Posterior vena cava (tissue), 2 donors: ENCODE measurements at regions not wholly inside any gene's neighbourhood (a gene's known extent, or its start where the extent isn't known, plus 50 kb on each side); places are given as distances from the start of the nearest gene placed in this dataset.

Experiments used
- DNase-seq: peaks from one replicate; pipeline ENCODE4 v3.0.0-alpha.2; 2020; ENCODE audit warnings: low spot score
- intact Hi-C, 2 donors: fragments of 100-400 bp; cut with DNase I; formaldehyde crosslinking; loops; one replicate each; pipeline versions ENCODE4 v1.14.1 to v1.14.2; 2022 to 2023
- donor health status: DM: yes; HTN: yes; CAD: no.
- donor health status: DM: yes; HTN: yes; CAD: no.

DNA sequence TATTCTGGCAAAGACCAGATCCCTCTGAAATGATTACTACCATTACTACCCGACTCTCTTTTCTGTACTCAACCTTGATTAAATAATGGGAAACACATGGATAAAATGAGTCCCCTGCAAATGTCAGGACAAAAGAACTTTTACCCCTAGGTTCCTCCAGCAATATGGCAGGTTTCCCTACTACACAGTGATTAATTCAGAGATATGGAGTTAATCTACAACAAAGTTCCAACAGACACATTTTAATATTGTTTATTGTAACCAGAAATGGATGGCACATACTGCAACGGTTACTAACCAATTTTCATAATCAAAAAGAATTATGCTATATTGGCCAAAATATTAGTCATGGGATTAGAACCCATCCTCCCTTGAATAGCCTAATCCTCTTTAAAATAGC lies 294.8 kb downstream of the ATPSCKMT start:
- no peak for DNase-seq
- intact Hi-C loops, result no loop called here

DNA sequence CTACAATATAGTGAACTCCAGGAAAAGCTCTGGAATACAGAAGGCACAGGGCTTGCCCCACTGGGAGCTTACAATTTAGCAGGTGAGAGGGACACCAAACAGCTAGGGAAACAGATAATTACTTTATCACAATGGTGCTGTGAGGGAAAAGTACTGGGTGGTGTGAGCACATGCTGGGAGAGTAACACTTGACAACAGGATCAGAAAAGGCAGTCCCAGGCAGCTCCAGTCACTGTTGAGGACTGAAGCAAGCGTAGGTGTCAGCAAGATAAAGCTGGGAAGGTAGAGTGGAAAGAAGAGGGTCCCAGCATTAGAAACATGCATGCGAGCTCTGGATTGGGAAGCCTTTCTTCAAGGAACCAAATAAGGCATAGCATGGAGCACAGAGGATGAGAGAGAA lies 296.0 kb downstream of the ATPSCKMT start:
- no peak for DNase-seq
- intact Hi-C loops, result no loop called here

- intact Hi-C loops, result no loop called here
- DNase-seq, result no peak
Measured at GRCh38 chr5:9951865-9952516, 297.7 kb downstream of the ATPSCKMT start.

DNA sequence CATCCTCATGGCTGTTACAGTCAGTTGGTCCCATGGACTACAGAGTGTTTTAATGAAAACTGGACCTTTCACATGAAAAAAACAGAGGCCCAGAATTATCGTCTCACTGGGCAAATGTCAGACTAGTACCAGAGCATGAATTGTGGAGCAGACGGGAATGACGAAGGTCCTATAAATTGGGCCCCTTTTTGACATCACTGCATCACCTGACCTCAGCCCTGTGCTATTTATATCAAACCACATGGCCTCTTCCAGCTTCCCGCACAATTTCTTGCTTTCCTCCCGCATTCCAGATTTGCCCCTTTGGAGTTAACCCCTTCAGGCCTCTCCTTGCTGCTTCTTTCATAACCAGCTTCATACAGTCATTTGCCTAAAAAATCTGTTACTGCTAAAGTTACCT lies 301.7 kb downstream of the ATPSCKMT start:
- intact Hi-C loops, result no loop called here
- DNase-seq, result no peak

GRCh38 chr5:9947225-9947714 lies 302.4 kb downstream of the ATPSCKMT start:
- DNase-seq, result no peak
- intact Hi-C loops, result no loop called here

GRCh38 chr5:9932770-9933169 lies 302.6 kb upstream of the TAS2R1 start:
- intact Hi-C loops, result no loop called here
- DNase-seq, result no peak

GRCh38 chr5:9930156-9930555 lies 300.0 kb upstream of the TAS2R1 start:
- intact Hi-C loops, result no loop called here
- DNase-seq, result no peak

DNA sequence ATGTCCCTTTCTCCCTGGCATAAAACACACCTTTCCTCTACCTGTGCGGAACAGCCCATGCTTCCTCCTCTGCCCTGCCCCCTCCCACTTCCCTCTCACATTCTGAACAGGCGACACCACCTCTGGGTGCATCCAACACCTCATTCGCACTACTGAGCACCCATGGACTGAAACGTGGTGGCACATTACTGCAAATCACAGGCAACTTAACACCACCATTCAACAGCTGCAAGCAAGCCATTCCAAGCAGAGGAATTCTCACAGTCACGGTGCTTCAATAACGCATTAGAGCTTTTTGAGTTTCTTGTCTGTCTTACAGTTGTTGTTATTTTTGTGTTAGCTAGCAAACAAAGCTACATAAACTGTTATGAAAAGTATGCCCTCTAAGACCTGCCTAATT lies 298.2 kb upstream of the TAS2R1 start:
- intact Hi-C loops, result no loop called here
- no peak for DNase-seq

- intact Hi-C loops, result loop anchor here in 1 of 2 donors (2.0 kb wide), 1 partner anchor 41 kb away; no protein-coding TSS in a partner anchor
- DNase-seq, result no peak
Measured at GRCh38 chr5:9927521-9927997, 297.4 kb upstream of the TAS2R1 start.

DNA sequence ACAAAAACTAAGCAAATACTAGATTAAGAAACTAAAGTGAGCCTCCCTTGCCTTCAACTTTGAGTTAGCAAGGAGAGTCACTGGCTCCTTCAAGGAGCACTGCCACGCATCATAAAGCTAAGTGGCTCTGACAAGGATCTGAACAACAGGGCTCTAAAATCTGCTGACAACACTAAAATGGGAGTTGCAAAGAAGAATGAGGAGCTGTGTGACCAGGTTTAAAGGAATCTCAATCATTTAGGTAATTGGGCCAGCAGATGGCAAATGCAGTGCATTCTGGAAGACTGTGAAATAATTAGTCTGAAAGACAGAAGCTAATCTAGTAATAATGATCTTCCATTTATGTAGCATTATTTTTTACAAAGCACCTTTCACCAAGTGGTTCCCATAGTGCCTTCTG lies 297.0 kb upstream of the TAS2R1 start:
- DNase-seq, result no peak
- intact Hi-C loops, result loop anchor here in 1 of 2 donors (2.0 kb wide), 1 partner anchor 40 kb away; no protein-coding TSS in a partner anchor

DNA sequence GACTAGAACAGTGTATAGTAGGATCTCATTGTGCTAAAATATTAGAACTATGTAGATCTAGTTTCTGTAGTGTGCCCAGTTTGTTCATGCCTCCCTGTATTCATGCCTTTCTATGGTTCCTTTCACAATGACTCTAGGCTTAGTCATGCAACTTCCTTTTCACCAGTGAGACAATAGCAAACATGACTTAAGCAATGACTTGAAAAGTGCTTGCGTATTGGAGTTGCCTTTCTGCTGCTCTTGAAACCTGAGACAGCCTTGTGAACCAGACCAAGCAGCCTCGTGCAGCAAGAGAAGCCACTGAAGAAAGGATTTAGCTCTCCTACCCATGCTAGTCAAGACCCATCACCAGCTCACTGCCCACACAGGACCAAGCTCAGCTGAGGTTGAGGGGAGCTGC lies 294.5 kb upstream of the TAS2R1 start:
- no peak for DNase-seq

DNA sequence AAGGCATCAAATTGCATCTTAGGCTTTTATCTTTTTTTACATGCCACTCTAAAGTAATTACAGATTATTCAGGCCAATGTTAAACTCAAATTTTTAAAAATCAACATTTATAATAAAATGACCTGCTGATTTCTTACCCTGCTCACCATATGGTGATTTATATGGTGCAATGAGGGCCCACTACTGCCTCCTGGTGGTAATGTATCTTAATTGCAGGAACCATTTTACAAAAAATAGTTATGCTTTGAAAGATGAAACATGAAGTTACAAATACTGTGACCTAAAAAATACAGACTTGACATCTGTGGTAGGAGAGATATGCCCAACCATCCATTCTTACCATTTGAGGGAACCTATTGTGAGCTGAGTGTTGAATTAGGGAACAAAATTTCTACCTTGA lies 292.6 kb upstream of the TAS2R1 start:
- no peak for DNase-seq
- intact Hi-C loops, result no loop called here

More for the DNA sequence above, 294.5 kb upstream of the TAS2R1 start:
- intact Hi-C loops, result no loop called here

DNA sequence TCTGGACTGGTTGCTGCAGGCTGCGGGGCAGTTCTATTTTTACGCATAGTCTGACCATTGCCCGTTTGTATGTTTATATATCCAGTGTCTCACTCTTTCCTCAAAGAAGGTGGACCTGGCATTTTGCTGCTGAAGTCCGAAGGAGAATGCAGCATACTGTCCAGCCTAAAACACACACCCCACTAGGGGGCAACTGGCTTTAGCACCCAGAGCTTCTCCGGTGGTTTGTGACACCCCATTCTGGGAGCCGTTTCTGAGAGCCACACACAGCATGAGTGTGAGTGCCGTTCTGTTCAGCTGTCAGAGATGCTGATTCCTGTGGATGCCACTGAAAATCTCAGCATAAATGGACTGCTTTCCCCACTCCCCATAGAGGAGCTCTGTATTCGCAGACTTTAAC lies 290.5 kb upstream of the TAS2R1 start:
- intact Hi-C loops, result no loop called here
- no peak for DNase-seq

GRCh38 chr5:9919306-9920030 lies 289.3 kb upstream of the TAS2R1 start:
- DNase-seq, result no peak
- intact Hi-C loops, result no loop called here

DNA sequence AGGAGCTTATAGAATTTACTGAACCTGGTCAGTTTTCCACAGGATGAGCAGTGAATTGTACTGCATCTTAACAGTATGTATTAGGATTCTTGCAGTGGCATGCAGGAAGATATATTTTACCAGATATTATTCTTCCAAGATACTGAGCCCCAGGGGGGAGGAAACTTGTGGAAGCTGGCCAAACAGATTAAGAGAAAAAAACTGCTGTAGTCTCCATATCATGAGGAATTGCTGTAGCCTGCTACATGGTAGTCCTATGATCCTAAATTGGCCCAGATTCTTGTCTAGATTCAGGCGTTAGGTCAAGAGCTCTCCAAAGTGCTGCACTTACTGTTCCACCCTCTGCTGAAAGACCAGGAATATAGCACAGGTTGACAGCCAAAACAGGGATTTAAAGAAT lies 275.5 kb upstream of the TAS2R1 start:
- DNase-seq, result no peak

DNA sequence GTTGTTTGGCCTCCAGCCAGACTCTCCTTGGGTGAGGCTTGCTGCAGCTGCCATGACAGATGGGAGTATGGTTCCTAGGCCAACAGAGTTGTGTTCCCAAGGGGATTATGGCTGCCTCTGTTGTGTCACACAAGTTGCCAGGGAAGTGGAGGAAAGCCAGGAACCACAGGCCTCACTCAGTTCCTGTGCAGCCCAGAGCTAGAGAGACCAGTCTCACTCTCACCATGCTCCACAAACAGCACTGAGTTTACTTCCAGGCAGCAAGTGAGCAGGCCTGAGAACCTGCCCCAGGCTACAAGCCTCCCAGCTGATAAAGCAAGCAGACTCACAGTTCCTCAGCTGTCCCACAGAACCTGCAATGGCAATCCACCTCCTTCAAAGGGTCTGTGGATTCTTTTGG lies 273.6 kb upstream of the TAS2R1 start:
- intact Hi-C loops, result no loop called here
- no peak for DNase-seq

More for the DNA sequence above, 275.5 kb upstream of the TAS2R1 start:
- intact Hi-C loops, result no loop called here

DNA sequence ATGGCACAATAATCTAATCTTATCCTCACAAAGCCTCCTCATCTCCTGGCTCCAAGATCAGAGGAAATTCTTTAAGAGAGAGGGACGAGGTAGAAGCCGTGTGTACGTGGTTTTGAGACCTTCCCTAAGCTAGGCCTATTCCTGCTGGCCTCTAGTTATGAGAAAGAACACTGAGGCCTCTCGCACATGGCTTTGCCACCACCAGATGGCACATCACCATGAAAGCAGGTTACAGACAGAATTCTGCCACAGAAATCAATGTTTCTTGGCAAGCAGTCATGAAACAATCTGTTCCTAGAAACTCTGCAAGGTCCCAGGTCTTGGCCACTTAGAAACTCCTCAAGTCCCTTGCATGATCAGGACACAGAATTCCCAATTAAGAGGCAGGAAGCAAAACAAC lies 268.2 kb upstream of the TAS2R1 start:
- intact Hi-C loops, result no loop called here
- DNase-seq, result no peak

DNA sequence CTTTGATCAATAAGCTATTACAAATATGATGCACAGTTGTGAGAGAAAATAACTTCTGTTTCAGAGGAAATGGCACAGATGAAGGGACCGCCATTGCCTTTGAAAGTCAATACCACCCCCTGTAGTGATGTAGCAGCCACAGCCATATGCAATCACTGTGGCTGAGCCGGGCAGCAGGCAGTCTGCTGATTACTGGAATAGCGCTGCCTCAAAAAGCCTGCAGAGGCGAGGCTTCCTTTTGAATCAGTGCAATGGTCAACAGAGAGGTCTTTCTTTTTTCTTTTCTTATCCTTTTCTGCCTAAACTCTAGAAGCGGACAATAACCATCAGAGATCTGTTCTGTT lies 265.1 kb upstream of the TAS2R1 start:
- intact Hi-C loops, result no loop called here
- no peak for DNase-seq

- no peak for DNase-seq
- intact Hi-C loops, result no loop called here
Measured at GRCh38 chr5:9894571-9895301, 264.6 kb upstream of the TAS2R1 start.

DNA sequence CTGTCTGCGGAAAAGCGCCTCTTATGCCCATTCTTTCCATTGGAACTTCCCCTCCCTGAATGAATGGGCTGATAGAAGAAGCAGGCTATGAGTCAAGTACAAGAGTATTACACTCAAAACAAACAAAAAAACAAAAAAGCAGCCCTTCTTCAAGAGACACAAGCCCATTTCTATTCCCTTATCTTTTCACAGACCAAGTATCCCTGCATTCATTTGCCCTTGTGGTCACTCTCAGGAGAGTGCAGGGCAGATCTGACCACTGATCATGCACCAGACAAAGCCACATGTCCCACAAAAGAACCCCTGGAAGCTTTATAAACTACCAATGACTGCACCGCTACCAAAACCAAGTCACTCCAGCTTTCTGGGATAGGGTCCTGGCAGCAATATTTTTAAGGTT lies 262.5 kb upstream of the TAS2R1 start:
- intact Hi-C loops, result no loop called here
- no peak for DNase-seq
